ENCODE measurements at regions not wholly inside any gene's neighbourhood (a gene's known extent, or its start where the extent isn't known, plus 50 kb on each side); places are given as distances from the start of the nearest gene placed in this dataset.

DNA sequence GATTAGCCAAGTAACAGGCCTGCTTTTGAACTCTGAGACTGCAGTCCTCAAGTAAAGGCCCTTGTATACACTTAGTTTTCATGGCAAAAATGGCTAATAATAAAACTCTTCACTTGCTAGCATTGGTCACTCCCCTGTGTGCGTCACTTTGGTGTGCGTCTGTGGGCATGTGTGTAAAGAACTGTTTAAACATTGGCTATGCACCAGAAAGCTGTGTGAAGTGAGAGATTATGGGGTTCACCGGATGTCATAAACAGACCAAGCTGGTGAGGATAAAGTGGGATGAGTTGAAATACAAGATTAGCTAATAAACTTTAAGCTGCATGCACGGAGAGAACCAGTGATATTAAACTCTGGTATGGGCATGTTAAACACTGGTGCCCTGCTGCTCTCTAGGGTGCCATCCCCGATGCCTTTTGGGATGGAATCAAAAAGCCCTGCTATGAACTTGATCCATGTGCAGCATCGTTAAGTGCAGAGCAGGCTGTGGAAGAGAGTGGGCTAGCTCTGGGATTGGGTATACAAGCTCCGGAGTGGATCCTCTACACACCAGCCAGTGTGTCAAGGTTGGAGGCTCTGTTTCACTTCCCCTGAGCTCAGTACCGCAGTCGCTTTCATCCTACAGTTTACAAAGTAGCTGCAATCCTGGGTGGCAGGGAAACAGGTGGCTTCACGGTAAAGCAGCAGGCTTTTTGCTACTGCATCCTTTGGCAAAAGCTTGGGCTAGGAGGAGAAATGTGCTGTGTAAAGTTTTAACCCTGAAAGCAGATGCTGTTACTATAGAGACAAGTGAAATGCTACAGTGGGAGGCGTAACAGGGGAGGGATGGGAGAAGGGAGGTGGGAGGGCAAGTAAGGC, 108.3 kb upstream of the SLC4A4 start:
- Histone ChIP-seq H3K79me2 (ENCODE audit: control insufficient read depth, insufficient read depth, low read length) (peaks cover 12% of the 10 kb centered on the region), H3K36me3 (ENCODE audit: control insufficient read depth, insufficient read depth, low read length) (no peaks in the 10 kb centered on the region), H3K27ac (ENCODE audit: insufficient read depth, low read length) (peak overlapping the region; percentile 83), H3K4me3 (replicated peaks in 1 of 4; ENCODE audit: control extremely low read depth in 1 of 4, insufficient read depth in 1 of 4, low read depth in 3 of 4, low read length in 4 of 4) (peak overlapping the region in 3 of 4 experiments; percentile 1 to 38 (median 25)), H2AFZ (ENCODE audit: low read length) (no peak overlapping the region), H3K4me2 (ENCODE audit: extremely low read depth, insufficient read depth, low read length) (peak overlapping the region; percentile 86), H3K9ac (ENCODE audit: insufficient read depth, low read length) (peak overlapping the region; percentile 46), H3K9me3 (ENCODE audit: control insufficient read depth, insufficient read depth, low read depth, low read length) (no peaks in the 10 kb centered on the region), H3K4me1 (ENCODE audit: control insufficient read depth, extremely low read depth, insufficient read depth, low read length) (peaks cover 23% of the 10 kb centered on the region), H4K20me1 (ENCODE audit: control insufficient read depth, extremely low read depth, insufficient read depth, low read length) (no peaks in the 10 kb centered on the region), H3K27me3 (ENCODE audit: control insufficient read depth, insufficient read depth, low read length) (no peaks in the 10 kb centered on the region)
- DNase-seq (ENCODE audit: low read depth in 2 of 2) = peak; percentile 19 to 72
- TF ChIP-seq EZH2 (IDR thresholded peaks at IDR 0.05; ENCODE audit: low read length, missing control alignments) = no peak
- TF ChIP-seq, protein P1, sequence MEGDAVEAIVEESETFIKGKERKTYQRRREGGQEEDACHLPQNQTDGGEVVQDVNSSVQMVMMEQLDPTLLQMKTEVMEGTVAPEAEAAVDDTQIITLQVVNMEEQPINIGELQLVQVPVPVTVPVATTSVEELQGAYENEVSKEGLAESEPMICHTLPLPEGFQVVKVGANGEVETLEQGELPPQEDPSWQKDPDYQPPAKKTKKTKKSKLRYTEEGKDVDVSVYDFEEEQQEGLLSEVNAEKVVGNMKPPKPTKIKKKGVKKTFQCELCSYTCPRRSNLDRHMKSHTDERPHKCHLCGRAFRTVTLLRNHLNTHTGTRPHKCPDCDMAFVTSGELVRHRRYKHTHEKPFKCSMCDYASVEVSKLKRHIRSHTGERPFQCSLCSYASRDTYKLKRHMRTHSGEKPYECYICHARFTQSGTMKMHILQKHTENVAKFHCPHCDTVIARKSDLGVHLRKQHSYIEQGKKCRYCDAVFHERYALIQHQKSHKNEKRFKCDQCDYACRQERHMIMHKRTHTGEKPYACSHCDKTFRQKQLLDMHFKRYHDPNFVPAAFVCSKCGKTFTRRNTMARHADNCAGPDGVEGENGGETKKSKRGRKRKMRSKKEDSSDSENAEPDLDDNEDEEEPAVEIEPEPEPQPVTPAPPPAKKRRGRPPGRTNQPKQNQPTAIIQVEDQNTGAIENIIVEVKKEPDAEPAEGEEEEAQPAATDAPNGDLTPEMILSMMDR (conservative IDR thresholded peaks at IDR 0.05 in 1 of 2, IDR thresholded peaks at IDR 0.05 in 1 of 2; ENCODE audit: low read depth in 1 of 2, low read length in 2 of 2) = no peak

DNA sequence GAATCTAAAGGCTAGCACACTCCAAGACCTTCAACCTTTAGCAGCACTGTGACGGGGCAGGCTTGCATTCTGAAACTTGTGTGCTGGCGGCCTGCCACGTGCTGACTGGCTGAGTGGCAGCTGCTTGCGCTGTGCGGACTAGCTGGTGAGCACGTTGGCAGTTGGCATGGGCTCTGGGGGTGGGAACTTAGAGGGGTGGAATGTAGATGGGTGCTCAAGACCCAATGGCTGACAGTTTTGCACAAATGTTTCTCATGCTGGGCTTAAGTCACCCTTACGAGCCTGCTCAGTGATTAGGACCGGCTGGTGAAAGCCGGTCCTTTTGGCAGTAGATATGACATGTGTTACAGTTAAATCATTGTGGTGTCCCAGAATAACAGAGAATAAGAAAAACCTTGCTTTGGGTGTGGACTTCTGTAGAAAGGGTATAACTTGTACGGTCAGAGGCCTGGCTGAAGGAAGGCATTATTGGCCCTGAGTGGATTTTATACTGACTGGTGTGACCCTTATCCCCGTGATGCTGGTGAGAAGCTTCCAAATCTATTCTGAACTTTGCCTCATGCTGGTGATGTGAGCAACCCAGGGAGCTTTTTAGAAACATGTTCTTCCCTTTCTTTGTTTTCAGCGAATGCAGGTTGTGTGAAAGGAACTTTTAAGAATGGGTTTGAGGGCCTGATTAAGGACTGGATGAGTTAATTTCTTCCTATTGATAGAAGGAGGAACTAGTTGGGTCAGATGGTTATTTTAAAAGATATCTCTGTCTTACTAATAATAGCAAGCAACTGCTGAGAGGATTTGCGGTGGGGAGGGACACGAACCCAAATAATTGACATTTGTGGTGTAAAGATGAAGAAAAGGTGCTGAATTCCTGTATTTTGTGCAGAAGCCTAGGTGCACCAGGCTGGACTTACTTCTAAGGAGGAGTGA, 107.4 kb upstream of the SLC4A4 start:
- Histone ChIP-seq H3K4me2 (ENCODE audit: extremely low read depth, insufficient read depth, low read length) (peak overlapping the region; percentile 86), H3K36me3 (ENCODE audit: control insufficient read depth, insufficient read depth, low read length) (no peaks in the 10 kb centered on the region), H3K79me2 (ENCODE audit: control insufficient read depth, insufficient read depth, low read length) (peaks cover 11% of the 10 kb centered on the region), H3K9ac (ENCODE audit: insufficient read depth, low read length) (peak overlapping the region; percentile 16), H3K4me3 (replicated peaks in 1 of 4; ENCODE audit: control extremely low read depth in 1 of 4, insufficient read depth in 1 of 4, low read depth in 3 of 4, low read length in 4 of 4) (peak overlapping the region in 2 of 4 experiments; percentile 1 to 38), H3K27ac (ENCODE audit: insufficient read depth, low read length) (peak overlapping the region; percentile 83), H3K27me3 (ENCODE audit: control insufficient read depth, insufficient read depth, low read length) (no peaks in the 10 kb centered on the region), H3K9me3 (ENCODE audit: control insufficient read depth, insufficient read depth, low read depth, low read length) (no peaks in the 10 kb centered on the region), H3K4me1 (ENCODE audit: control insufficient read depth, extremely low read depth, insufficient read depth, low read length) (peaks cover 25% of the 10 kb centered on the region), H2AFZ (ENCODE audit: low read length) (no peak overlapping the region), H4K20me1 (ENCODE audit: control insufficient read depth, extremely low read depth, insufficient read depth, low read length) (no peaks in the 10 kb centered on the region)
- TF ChIP-seq, protein P1 (conservative IDR thresholded peaks at IDR 0.05 in 1 of 2, IDR thresholded peaks at IDR 0.05 in 1 of 2; ENCODE audit: low read depth in 1 of 2, low read length in 2 of 2) = no peak
- no peak for TF ChIP-seq EZH2 (IDR thresholded peaks at IDR 0.05; ENCODE audit: low read length, missing control alignments)
- DNase-seq (ENCODE audit: low read depth in 2 of 2) = peak; percentile 66 to 94

DNA sequence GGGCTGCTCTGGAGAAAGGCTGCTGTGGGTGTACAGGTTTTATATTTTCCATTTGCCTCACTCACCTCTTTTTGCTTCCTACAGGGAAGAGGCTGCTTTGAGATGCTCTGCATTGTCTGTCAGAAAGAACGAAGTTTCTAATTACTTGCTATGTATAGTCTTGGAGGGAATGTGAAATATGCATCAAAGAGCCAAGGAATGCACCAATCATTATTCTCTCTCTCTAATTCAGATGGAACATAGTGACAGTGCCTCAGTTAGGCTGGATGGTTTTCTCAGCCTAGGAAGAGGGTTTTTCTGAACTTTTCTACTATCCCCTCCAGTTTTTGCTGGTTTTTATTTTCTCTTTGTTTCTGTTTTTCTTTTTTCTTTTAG, 106.8 kb upstream of the SLC4A4 start:
- no peaks in the 10 kb centered on the region for H3K9me3 ChIP-seq (ENCODE audit: control insufficient read depth, insufficient read depth, low read depth, low read length)
- no peak overlapping the region for H3K9ac ChIP-seq (ENCODE audit: insufficient read depth, low read length)
- H3K4me3 ChIP-seq (replicated peaks in 1 of 4; ENCODE audit: control extremely low read depth in 1 of 4, insufficient read depth in 1 of 4, low read depth in 3 of 4, low read length in 4 of 4) = no peak overlapping the region
- no peaks in the 10 kb centered on the region for H4K20me1 ChIP-seq (ENCODE audit: control insufficient read depth, extremely low read depth, insufficient read depth, low read length)
- peak in 1 of 2 donors; percentile 42 for DNase-seq (ENCODE audit: low read depth in 2 of 2)
- peak overlapping the region; percentile 86 for H3K4me2 ChIP-seq (ENCODE audit: extremely low read depth, insufficient read depth, low read length)
- H3K4me1 ChIP-seq (ENCODE audit: control insufficient read depth, extremely low read depth, insufficient read depth, low read length) = peaks cover 26% of the 10 kb centered on the region
- no peaks in the 10 kb centered on the region for H3K27me3 ChIP-seq (ENCODE audit: control insufficient read depth, insufficient read depth, low read length)
- TF ChIP-seq, protein P1 (conservative IDR thresholded peaks at IDR 0.05 in 1 of 2, IDR thresholded peaks at IDR 0.05 in 1 of 2; ENCODE audit: low read depth in 1 of 2, low read length in 2 of 2) = no peak
- TF ChIP-seq EZH2 (IDR thresholded peaks at IDR 0.05; ENCODE audit: low read length, missing control alignments) = no peak
- no peak overlapping the region for H2AFZ ChIP-seq (ENCODE audit: low read length)
- peak overlapping the region; percentile 83 for H3K27ac ChIP-seq (ENCODE audit: insufficient read depth, low read length)
- H3K36me3 ChIP-seq (ENCODE audit: control insufficient read depth, insufficient read depth, low read length) = no peaks in the 10 kb centered on the region
- peaks cover 11% of the 10 kb centered on the region for H3K79me2 ChIP-seq (ENCODE audit: control insufficient read depth, insufficient read depth, low read length)
